ENCODE measurements at regions not wholly inside any gene's neighbourhood (a gene's known extent, or its start where the extent isn't known, plus 50 kb on each side); places are given as distances from the start of the nearest gene placed in this dataset.

DNA sequence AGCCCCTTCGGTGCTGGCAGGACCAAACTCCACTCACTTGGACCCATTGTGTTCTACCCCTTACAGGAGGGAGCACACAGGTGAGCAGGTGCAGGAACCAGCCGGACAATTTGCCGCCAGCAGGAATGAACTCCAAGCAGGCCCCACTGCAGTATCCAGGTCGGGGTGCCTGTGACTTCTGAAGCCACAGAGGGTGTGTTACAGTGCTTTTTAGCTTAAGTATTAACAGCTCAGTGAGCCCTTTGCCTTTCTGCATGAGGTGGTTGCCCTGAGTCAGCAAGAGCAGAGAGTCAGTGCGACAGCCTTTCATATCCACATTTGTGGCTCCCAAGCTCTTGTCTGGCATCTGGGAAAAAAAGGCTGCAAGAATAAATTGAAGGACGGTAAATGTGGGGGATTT, 366.6 kb upstream of the LRRC4C start:
- H3K27ac Mint-ChIP-seq (ENCODE audit: unreplicated experiment): no peak overlapping the region
- peaks cover under 1% of the 10 kb centered on the region for H3K27me3 Mint-ChIP-seq (ENCODE audit: low read depth)
- peaks cover 5% of the 10 kb centered on the region for H3K9me3 Mint-ChIP-seq
- no peak overlapping the region for H3K4me3 Mint-ChIP-seq
- H3K36me3 Mint-ChIP-seq (ENCODE audit: low read depth): no peaks in the 10 kb centered on the region
- TF ChIP-seq, protein P1, sequence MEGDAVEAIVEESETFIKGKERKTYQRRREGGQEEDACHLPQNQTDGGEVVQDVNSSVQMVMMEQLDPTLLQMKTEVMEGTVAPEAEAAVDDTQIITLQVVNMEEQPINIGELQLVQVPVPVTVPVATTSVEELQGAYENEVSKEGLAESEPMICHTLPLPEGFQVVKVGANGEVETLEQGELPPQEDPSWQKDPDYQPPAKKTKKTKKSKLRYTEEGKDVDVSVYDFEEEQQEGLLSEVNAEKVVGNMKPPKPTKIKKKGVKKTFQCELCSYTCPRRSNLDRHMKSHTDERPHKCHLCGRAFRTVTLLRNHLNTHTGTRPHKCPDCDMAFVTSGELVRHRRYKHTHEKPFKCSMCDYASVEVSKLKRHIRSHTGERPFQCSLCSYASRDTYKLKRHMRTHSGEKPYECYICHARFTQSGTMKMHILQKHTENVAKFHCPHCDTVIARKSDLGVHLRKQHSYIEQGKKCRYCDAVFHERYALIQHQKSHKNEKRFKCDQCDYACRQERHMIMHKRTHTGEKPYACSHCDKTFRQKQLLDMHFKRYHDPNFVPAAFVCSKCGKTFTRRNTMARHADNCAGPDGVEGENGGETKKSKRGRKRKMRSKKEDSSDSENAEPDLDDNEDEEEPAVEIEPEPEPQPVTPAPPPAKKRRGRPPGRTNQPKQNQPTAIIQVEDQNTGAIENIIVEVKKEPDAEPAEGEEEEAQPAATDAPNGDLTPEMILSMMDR (conservative IDR thresholded peaks at IDR 0.05): no peak
- no peak for DNase-seq (ENCODE audit: low read depth, low spot score)
- H3K4me1 Mint-ChIP-seq: no peaks in the 10 kb centered on the region

DNA sequence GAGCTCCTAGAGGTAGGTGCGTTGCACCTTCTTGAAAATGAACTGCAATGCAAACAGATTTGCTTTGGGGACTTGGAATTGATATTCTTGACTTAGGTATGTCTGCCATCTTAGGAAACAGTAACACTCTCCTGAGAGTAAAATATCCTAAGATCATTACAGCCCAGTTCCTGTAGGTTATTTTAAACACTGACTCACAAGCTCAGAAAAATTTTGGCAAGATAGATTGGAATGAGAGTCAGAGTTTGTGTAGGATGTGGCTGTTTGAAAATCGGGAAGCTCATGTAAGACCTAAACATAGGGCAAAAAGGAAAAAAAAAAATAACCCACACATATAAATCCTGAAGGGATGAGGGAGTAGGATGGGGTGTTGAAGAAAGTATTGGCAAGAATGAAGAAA, 377.0 kb upstream of the LRRC4C start:
- Mint-ChIP-seq H3K4me3 (no peak overlapping the region), H3K9me3 (peaks cover 3% of the 10 kb centered on the region), H3K27ac (ENCODE audit: unreplicated experiment) (no peak overlapping the region), H3K27me3 (ENCODE audit: low read depth) (no peaks in the 10 kb centered on the region), H3K36me3 (ENCODE audit: low read depth) (no peaks in the 10 kb centered on the region), H3K4me1 (no peaks in the 10 kb centered on the region)
- DNase-seq (ENCODE audit: low read depth, low spot score): no peak
- TF ChIP-seq, protein P1 (conservative IDR thresholded peaks at IDR 0.05): no peak

DNA sequence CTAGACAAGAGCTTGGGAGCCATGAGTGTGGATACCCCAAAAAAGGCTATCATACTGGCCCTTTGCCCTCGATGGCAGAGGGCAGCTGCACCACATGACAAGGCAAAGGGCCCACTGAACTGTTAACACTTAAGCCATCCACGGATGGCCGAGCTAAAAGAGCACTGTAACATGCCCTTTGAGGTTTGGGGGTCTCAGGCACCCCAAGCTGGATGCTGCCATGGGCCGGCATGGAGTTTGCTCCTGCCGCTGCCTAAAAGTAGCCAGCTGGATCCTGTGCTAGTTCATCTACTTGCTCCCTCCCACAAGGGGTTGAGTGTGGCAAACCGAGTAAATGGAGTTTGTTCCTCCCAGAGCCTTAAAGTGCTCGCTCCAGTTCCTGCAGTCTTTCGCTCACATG, 383.2 kb upstream of the LRRC4C start:
- no peak for DNase-seq (ENCODE audit: low read depth, low spot score)
- no peak overlapping the region for H3K4me3 Mint-ChIP-seq
- H3K36me3 Mint-ChIP-seq (ENCODE audit: low read depth): no peaks in the 10 kb centered on the region
- no peaks in the 10 kb centered on the region for H3K4me1 Mint-ChIP-seq
- peaks cover 6% of the 10 kb centered on the region for H3K9me3 Mint-ChIP-seq
- no peak overlapping the region for H3K27ac Mint-ChIP-seq (ENCODE audit: unreplicated experiment)
- no peaks in the 10 kb centered on the region for H3K27me3 Mint-ChIP-seq (ENCODE audit: low read depth)
- TF ChIP-seq, protein P1 (conservative IDR thresholded peaks at IDR 0.05): no peak

DNA sequence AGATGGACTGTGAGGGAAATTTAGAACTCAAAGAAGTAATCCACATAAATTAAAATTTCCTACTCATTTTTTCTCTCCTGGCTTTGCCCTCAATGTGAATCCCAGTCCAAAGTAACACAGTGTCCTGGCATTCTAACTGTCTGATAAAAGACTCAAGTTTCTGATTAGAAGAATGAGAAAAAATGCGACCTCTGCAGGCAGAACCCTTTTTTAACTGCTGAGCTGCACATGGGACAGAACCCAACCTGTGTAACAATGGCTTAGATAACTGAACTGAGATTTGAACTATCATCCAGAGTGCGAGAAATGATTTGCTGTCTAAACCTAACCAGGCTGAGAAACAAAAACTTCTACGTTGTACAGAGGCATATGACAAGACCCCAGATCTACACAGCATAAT, 385.6 kb upstream of the LRRC4C start:
- no peak overlapping the region for H3K27ac Mint-ChIP-seq (ENCODE audit: unreplicated experiment)
- H3K4me3 Mint-ChIP-seq: no peak overlapping the region
- no peak for DNase-seq (ENCODE audit: low read depth, low spot score)
- no peaks in the 10 kb centered on the region for H3K27me3 Mint-ChIP-seq (ENCODE audit: low read depth)
- H3K9me3 Mint-ChIP-seq: peaks cover 4% of the 10 kb centered on the region
- H3K36me3 Mint-ChIP-seq (ENCODE audit: low read depth): no peaks in the 10 kb centered on the region
- TF ChIP-seq, protein P1 (conservative IDR thresholded peaks at IDR 0.05): no peak
- no peaks in the 10 kb centered on the region for H3K4me1 Mint-ChIP-seq

DNA sequence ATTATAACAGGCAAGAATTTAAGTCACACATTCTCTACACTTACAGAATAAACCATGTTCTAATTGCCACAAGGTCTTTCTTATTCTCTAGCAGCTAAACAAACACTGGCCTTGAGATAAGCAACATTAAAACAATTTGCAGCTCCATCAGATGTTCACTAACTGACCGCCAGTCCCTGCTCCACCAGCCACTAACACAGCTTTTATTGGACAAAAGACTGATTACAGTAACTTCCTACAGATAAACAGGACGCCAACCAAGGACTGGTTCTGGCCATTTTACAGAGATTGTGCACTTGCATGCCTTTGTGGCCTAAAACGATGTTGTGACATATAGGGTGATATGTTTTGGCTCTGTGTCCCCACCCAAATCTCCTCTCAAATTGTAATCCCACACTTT, 388.9 kb upstream of the LRRC4C start:
- Mint-ChIP-seq H3K4me3 (no peak overlapping the region), H3K27me3 (ENCODE audit: low read depth) (peaks cover 5% of the 10 kb centered on the region), H3K4me1 (no peaks in the 10 kb centered on the region)

More for the DNA sequence above, 388.9 kb upstream of the LRRC4C start:
- Mint-ChIP-seq H3K9me3 (no peaks in the 10 kb centered on the region), H3K27ac (ENCODE audit: unreplicated experiment) (no peak overlapping the region), H3K36me3 (ENCODE audit: low read depth) (no peaks in the 10 kb centered on the region)
- TF ChIP-seq, protein P1 (conservative IDR thresholded peaks at IDR 0.05): no peak
- DNase-seq (ENCODE audit: low read depth, low spot score): no peak

Measured in neural crest cell (in vitro differentiated cells).